DLD1 (cell line): ENCODE measurements at regions not wholly inside any gene's neighbourhood (a gene's known extent, or its start where the extent isn't known, plus 50 kb on each side); places are given as distances from the start of the nearest gene placed in this dataset.
"Not testable (repeated sequence)": the region's sequence is repeated elsewhere in the genome, so short reads cannot be mapped to it uniquely, and the experiment has no call there.

Experiments used
- in situ Hi-C: cut with HindIII; loops from 2 replicates; pipeline ENCODE4 v1.10.0; 2017; ENCODE audit warnings: low sequenced_read_pairs

- in situ Hi-C loops, result not testable (repeated sequence)
These were observed 65.5 kb upstream of the KIF2A start for GRCh38 chr5:62240494-62240893.

GRCh38 chr5:62242000-62242399 lies 64.0 kb upstream of the KIF2A start:
- in situ Hi-C loops, result not testable (repeated sequence)

- in situ Hi-C loops, result not testable (repeated sequence)
These were observed 63.0 kb upstream of the KIF2A start for GRCh38 chr5:62243046-62243445.

GRCh38 chr5:62248192-62248591 lies 57.8 kb upstream of the KIF2A start:
- in situ Hi-C loops, result not testable (repeated sequence)

- in situ Hi-C loops, result not testable (repeated sequence)
These were observed 55.9 kb upstream of the KIF2A start for GRCh38 chr5:62250085-62250484.

GRCh38 chr5:62250919-62251318 lies 55.1 kb upstream of the KIF2A start:
- in situ Hi-C loops, result not testable (repeated sequence)

GRCh38 chr5:62252519-62252918 lies 53.5 kb upstream of the KIF2A start:
- in situ Hi-C loops, result not testable (repeated sequence)

- in situ Hi-C loops, result not testable (repeated sequence)
These were observed 50.5 kb upstream of the KIF2A start for GRCh38 chr5:62255551-62255950.

GRCh38 chr5:62256161-62257019 lies 49.6 kb upstream of the KIF2A start:
- in situ Hi-C loops, result no loop called here
